HFFc6 (cell line): ENCODE measurements at regions not wholly inside any gene's neighbourhood (a gene's known extent, or its start where the extent isn't known, plus 50 kb on each side); places are given as distances from the start of the nearest gene placed in this dataset.

Experiments
- DNase-seq: peaks from one replicate; pipeline ENCODE4 v3.0.0-alpha.2; 2018
- H3K27ac Mint-ChIP-seq: 2 replicates; pipeline ENCODE4 v1.8.0; 2020; ENCODE audit warnings: mild to moderate bottlenecking, mixed read lengths
- H3K27me3 Mint-ChIP-seq: 2 replicates; pipeline ENCODE4 v1.8.0; 2021; ENCODE audit warnings: mild to moderate bottlenecking, moderate library complexity, mixed read lengths; ENCODE audit not compliant: insufficient read depth
- H3K36me3 Mint-ChIP-seq: 2 replicates; pipeline ENCODE4 v1.8.0; 2021; ENCODE audit warnings: low read depth, mixed read lengths
- H3K4me1 Mint-ChIP-seq: 2 replicates; pipeline ENCODE4 v1.8.0; 2020; ENCODE audit warnings: low read depth, mixed read lengths
- H3K4me3 Mint-ChIP-seq: 2 replicates; pipeline ENCODE4 v1.8.0; 2020; ENCODE audit warnings: mild to moderate bottlenecking, moderate library complexity, mixed read lengths
- H3K9me3 Mint-ChIP-seq: 2 replicates; pipeline ENCODE4 v1.8.0; 2020; ENCODE audit warnings: mild to moderate bottlenecking, mixed read lengths
- TF ChIP-seq, protein P1 (sequence below): fragments of 200-600 bp; sonication (generic); IDR thresholded peaks from 2 replicates; pipeline ENCODE4 v1.5.0; 2021; ENCODE audit warnings: antibody characterized with exemption, mild to moderate bottlenecking

GRCh38 chr2:6492573-6492972 is 373.1 kb downstream of the CMPK2 start:
- H3K4me3 Mint-ChIP-seq: no peak overlapping the region
- no peak overlapping the region for H3K27ac Mint-ChIP-seq
- DNase-seq: no peak
- peaks cover 4% of the 10 kb centered on the region; the same call in 1 of the 2 replicates for H3K27me3 Mint-ChIP-seq
- H3K4me1 Mint-ChIP-seq: no peaks in the 10 kb centered on the region
- 0 out of 2 replicates have a peak, but pooled peaks cover 5% of the 10 kb centered on the region for H3K36me3 Mint-ChIP-seq
- TF ChIP-seq, protein P1, sequence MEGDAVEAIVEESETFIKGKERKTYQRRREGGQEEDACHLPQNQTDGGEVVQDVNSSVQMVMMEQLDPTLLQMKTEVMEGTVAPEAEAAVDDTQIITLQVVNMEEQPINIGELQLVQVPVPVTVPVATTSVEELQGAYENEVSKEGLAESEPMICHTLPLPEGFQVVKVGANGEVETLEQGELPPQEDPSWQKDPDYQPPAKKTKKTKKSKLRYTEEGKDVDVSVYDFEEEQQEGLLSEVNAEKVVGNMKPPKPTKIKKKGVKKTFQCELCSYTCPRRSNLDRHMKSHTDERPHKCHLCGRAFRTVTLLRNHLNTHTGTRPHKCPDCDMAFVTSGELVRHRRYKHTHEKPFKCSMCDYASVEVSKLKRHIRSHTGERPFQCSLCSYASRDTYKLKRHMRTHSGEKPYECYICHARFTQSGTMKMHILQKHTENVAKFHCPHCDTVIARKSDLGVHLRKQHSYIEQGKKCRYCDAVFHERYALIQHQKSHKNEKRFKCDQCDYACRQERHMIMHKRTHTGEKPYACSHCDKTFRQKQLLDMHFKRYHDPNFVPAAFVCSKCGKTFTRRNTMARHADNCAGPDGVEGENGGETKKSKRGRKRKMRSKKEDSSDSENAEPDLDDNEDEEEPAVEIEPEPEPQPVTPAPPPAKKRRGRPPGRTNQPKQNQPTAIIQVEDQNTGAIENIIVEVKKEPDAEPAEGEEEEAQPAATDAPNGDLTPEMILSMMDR: no peak
- peaks cover 41% of the 10 kb centered on the region for H3K9me3 Mint-ChIP-seq

DNA sequence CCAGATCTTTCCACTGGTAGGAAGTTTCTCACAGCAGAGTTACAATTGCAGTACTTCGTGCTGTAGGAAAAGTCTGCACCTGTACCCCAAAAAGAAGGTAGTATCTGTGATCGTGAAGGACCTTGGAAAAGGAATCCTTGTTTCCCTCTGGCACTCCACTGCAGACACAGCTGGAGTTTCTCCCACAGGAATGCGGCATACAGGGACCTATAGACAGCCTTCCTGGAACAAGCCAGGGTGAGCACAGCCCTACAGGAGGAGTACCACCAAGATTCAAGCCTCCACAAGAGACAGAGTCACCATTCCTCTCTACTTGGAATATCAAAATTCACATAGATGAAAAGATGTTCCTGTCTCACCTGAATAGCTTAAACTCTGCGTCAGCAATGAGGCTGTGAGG is 372.4 kb downstream of the CMPK2 start:
- peaks cover 4% of the 10 kb centered on the region; the same call in 1 of the 2 replicates for H3K27me3 Mint-ChIP-seq
- no peak overlapping the region for H3K27ac Mint-ChIP-seq
- peaks cover 41% of the 10 kb centered on the region for H3K9me3 Mint-ChIP-seq
- H3K4me3 Mint-ChIP-seq: no peak overlapping the region
- 0 out of 2 replicates have a peak, but pooled peaks cover 5% of the 10 kb centered on the region for H3K36me3 Mint-ChIP-seq
- H3K4me1 Mint-ChIP-seq: no peaks in the 10 kb centered on the region
- TF ChIP-seq, protein P1: no peak
- no peak for DNase-seq

- Mint-ChIP-seq H3K4me1 (no peaks in the 10 kb centered on the region), H3K9me3 (peaks cover 38% of the 10 kb centered on the region), H3K27me3 (peaks cover 4% of the 10 kb centered on the region; the same call in 1 of the 2 replicates), H3K4me3 (no peak overlapping the region), H3K27ac (no peak overlapping the region), H3K36me3 (0 out of 2 replicates have a peak, but pooled peaks cover 5% of the 10 kb centered on the region)
- TF ChIP-seq, protein P1: no peak
- DNase-seq: no peak
Observed at GRCh38 chr2:6493669-6494068, 372.0 kb downstream of the CMPK2 start.

DNA sequence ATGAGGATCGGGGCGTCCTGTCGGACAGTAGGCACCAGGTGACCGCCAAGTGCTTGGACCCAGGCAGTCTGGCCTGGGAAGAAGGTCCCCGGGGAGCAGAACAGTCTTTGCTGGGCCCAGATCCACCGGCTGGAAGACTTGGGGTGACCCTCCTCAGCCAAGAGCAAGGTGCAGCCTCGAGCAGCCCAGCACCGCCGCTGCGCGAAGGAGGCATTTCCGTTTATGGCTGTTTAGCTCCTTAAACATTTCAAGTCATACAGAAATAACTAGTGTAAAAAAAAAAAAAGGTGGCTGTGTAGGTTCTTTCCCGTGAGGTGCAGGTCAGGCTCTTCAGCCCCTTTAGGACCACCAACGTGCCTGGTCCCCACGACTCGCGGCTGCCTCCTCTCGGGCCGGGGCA is 370.2 kb downstream of the CMPK2 start:
- H3K27ac Mint-ChIP-seq: no peak overlapping the region
- H3K4me1 Mint-ChIP-seq: no peaks in the 10 kb centered on the region
- H3K36me3 Mint-ChIP-seq: 0 out of 2 replicates have a peak, but pooled peaks cover 5% of the 10 kb centered on the region
- TF ChIP-seq, protein P1: no peak
- DNase-seq: no peak
- peaks cover 4% of the 10 kb centered on the region; the same call in 1 of the 2 replicates for H3K27me3 Mint-ChIP-seq
- no peak overlapping the region for H3K4me3 Mint-ChIP-seq
- H3K9me3 Mint-ChIP-seq: peaks cover 33% of the 10 kb centered on the region

DNA sequence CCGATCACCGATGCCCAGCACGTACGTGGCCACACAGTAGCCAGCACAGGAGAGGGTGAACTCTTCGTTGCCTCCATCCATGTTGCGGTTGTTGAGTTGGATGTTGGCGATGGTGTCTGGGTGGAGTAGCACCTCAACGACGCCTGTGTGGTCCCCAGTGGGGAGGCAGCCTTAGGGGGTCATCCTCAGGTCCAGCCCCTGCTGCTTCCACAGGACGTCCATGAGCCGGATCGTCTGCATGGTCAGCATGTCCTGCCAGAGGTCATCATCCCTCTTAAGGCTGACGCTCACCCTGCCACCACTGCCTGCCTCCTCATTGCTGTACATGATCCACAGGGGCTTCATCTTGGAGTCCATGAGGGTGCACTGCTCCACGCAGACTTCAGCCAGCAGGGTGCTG is 369.3 kb downstream of the CMPK2 start:
- H3K9me3 Mint-ChIP-seq: peaks cover 26% of the 10 kb centered on the region
- peaks cover 4% of the 10 kb centered on the region; the same call in 1 of the 2 replicates for H3K27me3 Mint-ChIP-seq
- TF ChIP-seq, protein P1: no peak
- H3K4me1 Mint-ChIP-seq: no peaks in the 10 kb centered on the region
- no peak overlapping the region for H3K27ac Mint-ChIP-seq
- no peak overlapping the region for H3K4me3 Mint-ChIP-seq
- no peak for DNase-seq
- H3K36me3 Mint-ChIP-seq: no peaks in the 10 kb centered on the region

GRCh38 chr2:6497048-6497447 is 368.7 kb downstream of the CMPK2 start:
- no peak overlapping the region for H3K4me3 Mint-ChIP-seq
- no peak for DNase-seq
- H3K27me3 Mint-ChIP-seq: peaks cover 4% of the 10 kb centered on the region; the same call in 1 of the 2 replicates
- peaks cover 19% of the 10 kb centered on the region for H3K9me3 Mint-ChIP-seq
- H3K27ac Mint-ChIP-seq: no peak overlapping the region
- H3K4me1 Mint-ChIP-seq: no peaks in the 10 kb centered on the region
- TF ChIP-seq, protein P1: no peak
- H3K36me3 Mint-ChIP-seq: no peaks in the 10 kb centered on the region
